ENCODE measurements at regions not wholly inside any gene's neighbourhood (a gene's known extent, or its start where the extent isn't known, plus 50 kb on each side); places are given as distances from the start of the nearest gene placed in this dataset.

- TF ChIP-seq CHD4 (IDR thresholded peaks at IDR 0.05; ENCODE audit: insufficient read depth, insufficient replicate concordance, low read depth, low read length, poor library complexity, severe bottlenecking) (no peak), GTF2A2 (tag; IDR thresholded peaks at IDR 0.05) (no peak), SMARCC2 (IDR thresholded peaks at IDR 0.05; ENCODE audit: low read depth) (no peak), ZNF174 (CRISPR knock-in tag; IDR thresholded peaks at IDR 0.05) (no peak), CREB1 (IDR thresholded peaks at IDR 0.05) (no peak), CREB1 (CRISPR knock-in tag; IDR thresholded peaks at IDR 0.05) (no peak), ZNF431 (CRISPR knock-in tag; IDR thresholded peaks at IDR 0.05) (no peak), SMARCA4 (IDR thresholded peaks at IDR 0.05) (peak; percentile 48; the same call in 1 of the 2 replicates), ZNF311 (CRISPR knock-in tag; IDR thresholded peaks at IDR 0.05) (no peak), TRIM24 (IDR thresholded peaks at IDR 0.05) (no peak), NKRF (IDR thresholded peaks at IDR 0.05; ENCODE audit: borderline replicate concordance) (no peak), BRCA1 (IDR thresholded peaks at IDR 0.05) (no peak), BRCA1 (CRISPR knock-in tag; IDR thresholded peaks at IDR 0.05) (no peak), ZNF584 (CRISPR knock-in tag; IDR thresholded peaks at IDR 0.05; ENCODE audit: low read depth) (no peak), TSHZ1 (CRISPR knock-in tag; IDR thresholded peaks at IDR 0.05) (no peak), SMAD2 (IDR thresholded peaks at IDR 0.05; ENCODE audit: low read depth, low read length) (no peak), TAL1 (IDR thresholded peaks at IDR 0.05) (peak; percentile 59), HDGF (IDR thresholded peaks at IDR 0.05) (no peak), TFAP4 (CRISPR knock-in tag; IDR thresholded peaks at IDR 0.05; ENCODE audit: borderline replicate concordance) (no peak), ZBTB12 (CRISPR knock-in tag; IDR thresholded peaks at IDR 0.05) (no peak), PYGO2 (tag; IDR thresholded peaks at IDR 0.05) (no peak), ZNF57 (CRISPR knock-in tag; IDR thresholded peaks at IDR 0.05) (no peak)
- TF ChIP-seq, protein P1, sequence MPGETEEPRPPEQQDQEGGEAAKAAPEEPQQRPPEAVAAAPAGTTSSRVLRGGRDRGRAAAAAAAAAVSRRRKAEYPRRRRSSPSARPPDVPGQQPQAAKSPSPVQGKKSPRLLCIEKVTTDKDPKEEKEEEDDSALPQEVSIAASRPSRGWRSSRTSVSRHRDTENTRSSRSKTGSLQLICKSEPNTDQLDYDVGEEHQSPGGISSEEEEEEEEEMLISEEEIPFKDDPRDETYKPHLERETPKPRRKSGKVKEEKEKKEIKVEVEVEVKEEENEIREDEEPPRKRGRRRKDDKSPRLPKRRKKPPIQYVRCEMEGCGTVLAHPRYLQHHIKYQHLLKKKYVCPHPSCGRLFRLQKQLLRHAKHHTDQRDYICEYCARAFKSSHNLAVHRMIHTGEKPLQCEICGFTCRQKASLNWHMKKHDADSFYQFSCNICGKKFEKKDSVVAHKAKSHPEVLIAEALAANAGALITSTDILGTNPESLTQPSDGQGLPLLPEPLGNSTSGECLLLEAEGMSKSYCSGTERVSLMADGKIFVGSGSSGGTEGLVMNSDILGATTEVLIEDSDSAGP (CRISPR knock-in tag; IDR thresholded peaks at IDR 0.05): no peak
These were observed 456.5 kb upstream of the CNTN5 start (continued) for GRCh38 chr11:98564233-98564632.

Data from K562 (cell line).